HG03025 (cell line): ENCODE measurements at regions not wholly inside any gene's neighbourhood (a gene's known extent, or its start where the extent isn't known, plus 50 kb on each side); places are given as distances from the start of the nearest gene placed in this dataset.
A peak's percentile ranks its signal among the peaks of the same experiment; 100 is the strongest.
"Not testable (repeated sequence)": the region's sequence is repeated elsewhere in the genome, so short reads cannot be mapped to it uniquely, and the experiment has no call there.

Experiments
- ATAC-seq: cut with Tn5 transposase; IDR thresholded peaks from one replicate; pipeline ENCODE4 v1.9.1; 2021; ENCODE audit warnings: mild to moderate bottlenecking, moderate library complexity; ENCODE audit not compliant: unreplicated experiment, low FRiP score

- ATAC-seq: no peak
These were observed 58.0 kb downstream of the CGGBP1 start for GRCh38 chr3:88000853-88001252.

- ATAC-seq: no peak
These were observed 60.8 kb downstream of the CGGBP1 start for GRCh38 chr3:87997966-87998365.

- ATAC-seq: peak; percentile 73
These were observed 61.5 kb downstream of the CGGBP1 start for GRCh38 chr3:87997298-87997697.

GRCh38 chr3:87996882-87997281 is 61.9 kb downstream of the CGGBP1 start:
- ATAC-seq: no peak

- ATAC-seq: no peak
These were observed 65.2 kb downstream of the CGGBP1 start for GRCh38 chr3:87993566-87993965.

- ATAC-seq: no peak
These were observed 70.9 kb downstream of the CGGBP1 start for GRCh38 chr3:87987952-87988351.

GRCh38 chr3:87982421-87982820 is 76.4 kb downstream of the CGGBP1 start:
- ATAC-seq: no peak

- no peak for ATAC-seq
These were observed 79.3 kb downstream of the CGGBP1 start for GRCh38 chr3:87979527-87979926.

- no peak for ATAC-seq
These were observed 81.0 kb downstream of the CGGBP1 start for GRCh38 chr3:87977765-87978164.

- no peak for ATAC-seq
These were observed 83.1 kb downstream of the CGGBP1 start for GRCh38 chr3:87975716-87976115.

- no peak for ATAC-seq
These were observed 84.9 kb downstream of the CGGBP1 start for GRCh38 chr3:87973906-87974305.

GRCh38 chr3:87969620-87970019 is 89.2 kb downstream of the CGGBP1 start:
- ATAC-seq: no peak

GRCh38 chr3:87968668-87969067 is 90.1 kb downstream of the CGGBP1 start:
- ATAC-seq: no peak

GRCh38 chr3:87958289-87958688 is 100.5 kb downstream of the CGGBP1 start:
- no peak for ATAC-seq

- ATAC-seq: no peak
These were observed 101.2 kb downstream of the CGGBP1 start for GRCh38 chr3:87957575-87957974.

- ATAC-seq: no peak
These were observed 109.0 kb downstream of the CGGBP1 start for GRCh38 chr3:87949879-87950208.

GRCh38 chr3:87949189-87949878 is 109.5 kb downstream of the CGGBP1 start:
- no peak for ATAC-seq

- ATAC-seq: not testable (repeated sequence)
These were observed 112.8 kb downstream of the CGGBP1 start for GRCh38 chr3:87946007-87946406.

GRCh38 chr3:87942256-87942655 is 116.5 kb downstream of the CGGBP1 start:
- ATAC-seq: not testable (repeated sequence)

- no peak for ATAC-seq
These were observed 134.3 kb downstream of the CGGBP1 start for GRCh38 chr3:87924485-87924884.

GRCh38 chr3:87920549-87920948 is 138.3 kb downstream of the CGGBP1 start:
- no peak for ATAC-seq

GRCh38 chr3:87901141-87901540 is 157.7 kb downstream of the CGGBP1 start:
- ATAC-seq: no peak

GRCh38 chr3:87900061-87900460 is 158.7 kb downstream of the CGGBP1 start:
- ATAC-seq: no peak
